ENCODE measurements at regions not wholly inside any gene's neighbourhood (a gene's known extent, or its start where the extent isn't known, plus 50 kb on each side); places are given as distances from the start of the nearest gene placed in this dataset.

DNA sequence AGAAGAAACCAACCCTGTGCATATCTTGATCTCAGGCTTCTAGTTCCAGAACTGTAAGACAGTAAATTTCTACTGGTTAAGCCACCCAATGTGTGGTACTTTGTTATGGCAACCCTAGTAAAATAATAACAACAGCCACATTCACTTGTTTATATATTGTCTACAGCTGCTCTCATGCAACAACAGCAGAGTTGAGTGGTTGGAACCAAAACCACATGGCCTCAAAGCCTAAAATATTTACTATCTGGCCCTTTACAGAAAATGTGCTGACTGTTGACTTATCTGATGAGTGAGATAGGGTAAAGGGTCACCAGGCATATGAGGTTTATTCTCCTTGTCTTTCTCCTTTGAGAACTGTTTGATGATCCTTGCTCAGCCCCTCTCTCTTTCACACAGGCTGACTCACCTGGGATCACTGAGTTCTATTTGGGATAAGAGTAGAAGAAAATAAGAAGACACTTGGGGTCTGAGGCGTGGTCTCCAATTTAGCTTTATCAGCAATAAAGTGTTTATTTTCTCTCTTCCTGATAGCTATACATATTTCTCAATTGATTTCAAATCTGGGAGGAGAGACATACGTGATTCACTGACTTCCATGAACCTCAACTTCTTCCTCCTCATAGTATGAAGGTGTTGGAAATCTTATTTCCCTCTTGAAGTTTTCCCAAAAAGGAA lies 227.5 kb upstream of the STARD13 start:
- no peaks in the 10 kb centered on the region for H3K27me3 ChIP-seq
- no peak overlapping the region for H3K27ac ChIP-seq
- peaks cover 0 to 19% (median 7%) of the 10 kb centered on the region in 4 donors for H3K4me1 ChIP-seq
- H3K4me3 ChIP-seq: no peak overlapping the region
- H3K36me3 ChIP-seq: no peaks in the 10 kb centered on the region
- no peak for DNase-seq (ENCODE audit: low spot score in 2 of 2)
- no peak for TF ChIP-seq EP300 (IDR thresholded peaks at IDR 0.05)
- no peak for TF ChIP-seq POLR2A (IDR thresholded peaks at IDR 0.05)
- no peak for TF ChIP-seq CTCF (IDR thresholded peaks at IDR 0.05)
- WGBS, 2 donors: 90 to 95% methylated on average over 2 of the region's 2 CpGs
- no peaks in the 10 kb centered on the region for H3K9me3 ChIP-seq

GRCh38 chr13:33514362-33514761 lies 228.8 kb upstream of the STARD13 start:
- Histone ChIP-seq H3K27ac (no peak overlapping the region), H3K27me3 (no peaks in the 10 kb centered on the region), H3K9me3 (no peaks in the 10 kb centered on the region), H3K4me3 (no peak overlapping the region), H3K4me1 (peaks cover 0 to 12% (median 3%) of the 10 kb centered on the region in 4 donors), H3K36me3 (no peaks in the 10 kb centered on the region)
- TF ChIP-seq POLR2A (IDR thresholded peaks at IDR 0.05): no peak
- TF ChIP-seq EP300 (IDR thresholded peaks at IDR 0.05): no peak
- no peak for TF ChIP-seq CTCF (IDR thresholded peaks at IDR 0.05)
- DNase-seq (ENCODE audit: low spot score in 2 of 2): no peak
- 92 to 97% methylated on average over 4 of the region's 4 CpGs for WGBS, 2 donors

DNA sequence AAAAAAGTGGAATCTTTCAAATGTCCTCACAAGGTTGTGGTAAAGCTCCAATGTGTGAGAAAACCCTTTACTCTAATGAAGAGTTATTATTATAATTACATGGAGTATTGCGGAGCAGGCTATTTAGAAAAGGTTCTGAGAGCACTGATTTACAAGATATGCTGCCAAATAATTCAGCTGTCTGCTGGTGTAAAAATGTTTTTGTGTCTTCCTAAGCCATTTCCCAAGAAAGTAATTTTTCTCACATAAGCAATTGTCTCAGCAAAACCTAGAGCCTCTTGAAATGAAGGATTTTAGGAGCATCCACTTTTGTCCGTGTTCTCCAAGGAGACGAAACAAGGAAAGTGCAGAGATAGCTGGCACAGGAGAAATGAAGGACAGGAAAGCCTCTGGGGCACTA lies 229.6 kb upstream of the STARD13 start:
- no peaks in the 10 kb centered on the region for H3K36me3 ChIP-seq
- peaks cover 0 to 5% (median 3%) of the 10 kb centered on the region in 4 donors for H3K4me1 ChIP-seq
- H3K4me3 ChIP-seq: no peak overlapping the region
- no peak overlapping the region for H3K27ac ChIP-seq
- H3K27me3 ChIP-seq: no peaks in the 10 kb centered on the region
- H3K9me3 ChIP-seq: no peaks in the 10 kb centered on the region
- 72 to 80% methylated on average over 3 of the region's 3 CpGs for WGBS, 2 donors
- DNase-seq (ENCODE audit: low spot score in 2 of 2): no peak
- TF ChIP-seq CTCF (IDR thresholded peaks at IDR 0.05) (no peak), POLR2A (IDR thresholded peaks at IDR 0.05) (no peak), EP300 (IDR thresholded peaks at IDR 0.05) (no peak)

DNA sequence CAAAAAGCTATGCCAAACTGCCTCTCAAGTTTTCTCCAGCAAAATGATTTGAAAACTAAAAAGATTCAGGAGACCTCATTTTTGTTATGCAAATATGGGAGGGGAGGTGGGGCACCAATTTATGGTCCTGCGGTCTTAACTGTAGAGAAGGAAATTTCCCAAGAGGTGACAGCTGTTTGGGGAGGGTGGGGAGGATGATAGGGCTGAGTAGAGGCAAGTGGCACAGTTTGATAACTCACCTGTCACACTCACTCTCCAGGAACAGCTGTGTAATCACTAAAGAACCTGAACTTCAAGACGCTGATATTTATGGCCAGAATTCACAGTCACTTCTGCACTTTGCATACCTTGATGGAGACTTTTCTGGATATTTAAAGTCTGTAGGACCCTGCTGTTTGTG lies 232.9 kb upstream of the STARD13 start:
- no peak for TF ChIP-seq CTCF (IDR thresholded peaks at IDR 0.05)
- Histone ChIP-seq H3K4me1 (peaks cover 0 to 7% (median 0%) of the 10 kb centered on the region in 4 donors), H3K9me3 (no peaks in the 10 kb centered on the region), H3K4me3 (no peak overlapping the region), H3K27me3 (no peaks in the 10 kb centered on the region), H3K36me3 (no peaks in the 10 kb centered on the region), H3K27ac (no peak overlapping the region)
- 75 to 79% methylated on average over 2 of the region's 2 CpGs for WGBS, 2 donors
- DNase-seq (ENCODE audit: low spot score in 2 of 2): no peak

GRCh38 chr13:33519561-33520467 lies 234.3 kb upstream of the STARD13 start:
- Histone ChIP-seq H3K36me3 (no peaks in the 10 kb centered on the region), H3K9me3 (no peaks in the 10 kb centered on the region), H3K4me1 (peaks cover 0 to 10% (median 4%) of the 10 kb centered on the region in 4 donors), H3K27ac (peak overlapping the region in 1 of 4 donors; percentile 2), H3K27me3 (no peaks in the 10 kb centered on the region), H3K4me3 (no peak overlapping the region)
- DNase-seq (ENCODE audit: low spot score in 2 of 2): no peak
- 69 to 72% methylated on average over 8 of the region's 8 CpGs for WGBS, 2 donors
- TF ChIP-seq POLR2A (IDR thresholded peaks at IDR 0.05) (no peak), CTCF (IDR thresholded peaks at IDR 0.05) (no peak), EP300 (IDR thresholded peaks at IDR 0.05) (no peak)
